Left colon (tissue), 2 donors: ENCODE measurements at regions not wholly inside any gene's neighbourhood (a gene's known extent, or its start where the extent isn't known, plus 50 kb on each side); places are given as distances from the start of the nearest gene placed in this dataset.

Source experiments
- ATAC-seq: fragments of 200-7000 bp; cut with Tn5 transposase; one replicate; pipeline ENCODE4 v1.9.1; 2020; ENCODE audit warnings: mild to moderate bottlenecking, moderate library complexity
- DNase-seq, 2 donors: peaks; one replicate each; pipeline ENCODE4 v3.0.0-alpha.2; 2020
- intact Hi-C, 2 donors: fragments of 100-400 bp; cut with DNase I in 1 of 2; cut with micrococcal nuclease in 1 of 2; formaldehyde crosslinking; loops; one replicate each; pipeline versions ENCODE4 v1.11.2 to v1.14.0; 2022; cut with DNase I, micrococcal nuclease
- donor health status: DM: no; HTN: no; CAD: no.
- donor health status: DM: yes; HTN: yes; CAD: no.

GRCh38 chr3:34202975-34203374, 404.5 kb downstream of the PDCD6IP start:
- ATAC-seq, result peak; percentile 18
- no peak for DNase-seq
- intact Hi-C loops, result no loop called here

- no peak for DNase-seq
- intact Hi-C loops, result no loop called here
- no peak for ATAC-seq
Observed at GRCh38 chr3:34203386-34203785, 405.0 kb downstream of the PDCD6IP start.

DNA sequence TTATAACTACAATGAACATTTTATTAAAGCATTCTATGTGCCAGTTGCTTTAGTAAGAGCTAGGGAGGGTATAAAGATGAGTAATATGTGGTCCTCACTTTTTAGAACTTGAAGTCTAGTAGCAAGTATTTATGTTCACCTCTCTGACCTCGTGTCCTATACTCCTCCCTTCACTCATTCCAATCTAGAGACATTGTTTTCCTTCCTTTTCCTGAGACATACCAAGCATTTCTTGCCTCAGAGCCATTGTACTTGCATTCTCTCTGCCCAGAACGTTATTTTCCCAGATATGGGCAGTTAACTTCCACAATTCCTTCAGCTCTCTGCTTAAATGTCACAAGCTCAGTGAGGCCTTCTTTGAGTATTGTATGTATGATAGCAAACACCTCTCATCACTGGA, 408.6 kb downstream of the PDCD6IP start:
- DNase-seq (no peak), ATAC-seq (no peak)
- intact Hi-C loops, result no loop called here

- DNase-seq (no peak), ATAC-seq (no peak)
- intact Hi-C loops, result no loop called here
Observed at GRCh38 chr3:34207806-34208205, 409.4 kb downstream of the PDCD6IP start.

- peak; percentile 49 for ATAC-seq
- DNase-seq, result no peak
- intact Hi-C loops, result no loop called here
Observed at GRCh38 chr3:34212175-34212574, 413.7 kb downstream of the PDCD6IP start.

GRCh38 chr3:34212656-34213055, 414.2 kb downstream of the PDCD6IP start:
- intact Hi-C loops, result no loop called here
- ATAC-seq (no peak), DNase-seq (no peak)

DNA sequence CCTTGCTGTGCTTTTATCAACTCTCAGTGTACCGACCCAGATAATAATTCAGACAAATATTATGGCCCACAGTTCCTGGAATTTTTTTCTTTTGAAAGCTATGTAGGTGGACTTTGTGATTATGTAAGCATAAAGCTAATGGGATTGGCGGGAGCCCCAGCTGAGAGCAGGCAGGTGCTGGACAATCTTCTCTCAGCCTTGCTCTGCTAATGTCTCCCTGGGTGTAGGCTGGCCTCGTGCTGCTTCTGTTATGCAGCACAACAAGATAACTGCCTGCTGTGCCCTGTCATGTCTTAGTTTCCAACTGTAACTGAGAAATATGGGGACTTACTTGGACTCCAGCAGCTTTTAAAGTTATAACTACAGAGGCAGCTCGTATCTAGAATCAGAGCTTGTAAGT, 415.0 kb downstream of the PDCD6IP start:
- intact Hi-C loops, result no loop called here
- no peak for DNase-seq

DNA sequence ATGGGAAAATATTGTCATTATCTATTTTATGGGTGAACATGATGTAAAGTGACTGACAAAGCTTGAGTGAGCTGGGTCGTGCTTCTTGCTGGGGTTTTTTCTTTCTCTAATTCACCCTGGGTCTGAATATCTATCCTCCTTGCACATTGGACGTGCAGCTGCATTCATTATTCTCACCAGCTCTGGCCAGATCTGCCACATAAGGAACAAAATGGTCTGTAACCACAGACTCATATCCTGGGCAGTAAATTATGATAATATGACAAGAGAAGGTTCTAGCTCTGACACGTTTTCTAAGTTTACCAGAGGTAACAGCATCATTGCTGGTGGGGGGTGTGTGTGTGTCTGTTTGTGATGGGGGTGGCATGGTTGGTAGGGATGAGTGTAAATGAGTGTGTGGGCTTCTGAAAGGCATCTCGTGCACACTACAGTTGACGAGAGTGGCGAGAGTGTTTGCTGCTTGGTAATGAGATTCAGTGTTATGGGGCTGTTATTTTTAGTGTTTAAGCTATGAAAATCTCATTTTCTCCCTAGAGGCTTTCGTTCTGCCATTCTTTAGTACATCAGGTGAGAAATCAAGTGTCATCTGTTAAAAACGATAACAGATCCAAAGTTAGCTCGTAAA, 418.4 kb downstream of the PDCD6IP start:
- ATAC-seq (no peak), DNase-seq (no peak)
- intact Hi-C loops, result no loop called here

More for the DNA sequence above, 415.0 kb downstream of the PDCD6IP start:
- ATAC-seq, result peak; percentile 34

DNA sequence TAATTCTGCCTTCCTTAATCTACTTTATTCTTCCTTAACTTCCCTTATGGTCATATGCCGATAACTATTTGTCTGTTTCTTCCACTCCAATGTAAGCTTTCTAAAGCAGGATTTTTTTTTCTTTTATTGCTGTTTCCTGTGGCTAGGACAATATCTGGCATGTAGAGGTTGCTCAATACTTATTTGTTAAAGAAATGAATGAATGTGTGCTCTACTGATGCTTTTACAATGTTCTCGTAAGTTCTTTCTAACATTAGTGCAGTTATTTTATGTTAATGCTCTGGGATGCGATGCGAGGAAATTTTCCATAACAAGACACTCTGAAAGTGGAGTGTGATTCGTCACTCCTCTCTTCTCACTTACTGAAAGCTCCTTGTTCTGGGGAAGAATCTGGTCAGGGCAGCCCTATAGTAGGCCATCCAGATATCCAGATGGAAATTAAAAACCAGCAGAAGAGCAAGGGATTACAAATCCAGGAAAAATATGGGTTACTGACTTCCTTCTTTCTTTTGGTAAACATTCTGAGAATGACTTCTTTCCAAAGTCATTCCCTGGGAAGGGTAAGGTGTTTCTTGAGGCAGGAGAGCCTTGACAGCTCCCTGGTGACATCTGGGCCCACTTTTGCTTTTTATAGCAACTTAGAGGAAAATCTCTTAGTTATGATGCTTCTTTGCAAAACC, 420.4 kb downstream of the PDCD6IP start:
- DNase-seq (no peak), ATAC-seq (no peak)
- intact Hi-C loops, result no loop called here

DNA sequence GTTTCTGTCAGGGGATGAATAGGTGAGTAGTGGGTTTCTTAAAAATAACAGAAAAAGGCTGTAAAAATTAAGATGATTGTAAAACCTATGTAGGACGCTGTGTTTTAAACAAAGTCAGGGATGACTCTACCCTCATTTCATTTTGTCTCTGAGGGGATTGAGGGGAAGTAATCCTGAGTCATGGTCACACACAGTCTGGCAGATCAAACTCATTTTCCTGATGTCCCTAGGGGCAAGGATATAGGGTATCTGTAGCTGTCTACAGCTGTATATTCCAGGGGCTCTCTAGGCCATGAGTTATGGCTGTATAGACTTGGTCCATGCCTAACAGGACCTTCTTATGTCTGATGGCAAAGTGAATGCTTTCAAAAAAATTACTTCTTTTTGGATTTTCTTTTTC, 421.1 kb downstream of the PDCD6IP start:
- no peak for DNase-seq
- intact Hi-C loops, result no loop called here
- no peak for ATAC-seq

GRCh38 chr3:34225821-34226366, 427.5 kb downstream of the PDCD6IP start:
- no peak for DNase-seq
- intact Hi-C loops, result no loop called here

DNA sequence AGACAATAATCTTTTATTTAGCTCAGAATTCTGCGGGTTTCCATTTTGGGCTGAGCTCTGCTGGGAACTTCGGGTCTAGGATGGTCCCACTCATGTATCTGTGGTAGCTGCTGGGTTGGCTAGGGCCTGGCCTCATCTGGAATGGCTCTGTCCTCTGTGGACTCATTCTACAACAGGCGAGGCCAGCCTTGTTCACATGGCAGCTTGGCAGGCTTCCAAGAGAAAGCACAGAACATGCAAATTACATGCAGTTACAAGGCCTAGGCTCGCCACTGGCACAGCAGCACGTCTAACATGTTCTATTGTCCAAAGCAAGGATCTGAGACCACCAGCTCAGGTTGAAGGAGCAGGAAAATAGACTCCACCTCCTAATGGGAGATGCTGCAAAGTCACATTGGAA, 431.4 kb downstream of the PDCD6IP start:
- ATAC-seq (peak; percentile 61), DNase-seq (peak in 1 of 2 donors; percentile 44)
- intact Hi-C loops, result no loop called here

More at GRCh38 chr3:34225821-34226366, 427.5 kb downstream of the PDCD6IP start:
- ATAC-seq, result no peak

DNA sequence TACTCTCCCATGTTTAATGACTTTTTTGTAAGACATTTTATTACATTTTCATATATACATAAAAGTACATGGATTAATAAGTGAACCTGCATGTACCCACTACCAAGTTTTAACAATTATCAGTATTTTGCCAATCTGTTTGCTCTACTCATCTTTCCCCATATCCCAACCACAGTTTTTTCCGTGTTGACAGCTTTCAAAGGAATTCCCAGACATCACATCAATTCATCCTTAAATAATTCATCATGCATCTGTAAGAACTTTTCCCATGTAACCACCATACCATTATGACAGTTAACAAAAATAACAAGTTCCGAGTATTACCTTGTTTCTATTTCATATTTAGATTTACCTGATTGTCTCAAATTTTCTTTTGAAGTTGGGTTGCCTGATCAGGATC, 436.7 kb downstream of the PDCD6IP start:
- intact Hi-C loops, result no loop called here
- no peak for DNase-seq
- no peak for ATAC-seq

DNA sequence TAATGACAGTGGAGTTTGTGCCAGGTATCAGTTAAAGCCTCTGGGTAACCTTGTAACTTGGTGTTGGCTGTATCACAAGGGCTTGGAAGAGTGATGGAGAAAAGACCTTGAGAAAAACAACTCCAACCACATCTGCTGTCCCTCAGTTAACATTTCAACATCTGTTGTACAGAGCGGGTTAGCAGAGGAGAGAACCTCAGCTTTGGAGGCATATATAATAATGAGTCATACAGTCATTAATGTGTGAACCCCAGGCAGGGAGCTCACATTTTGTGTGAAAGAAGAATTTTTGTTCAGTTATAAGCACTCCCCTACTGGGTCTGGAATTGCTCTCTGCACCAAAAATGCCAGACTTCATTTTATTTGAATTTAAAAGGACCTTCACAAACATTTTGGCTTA, 439.5 kb downstream of the PDCD6IP start:
- ATAC-seq, result no peak
- no peak for DNase-seq
- intact Hi-C loops, result no loop called here

DNA sequence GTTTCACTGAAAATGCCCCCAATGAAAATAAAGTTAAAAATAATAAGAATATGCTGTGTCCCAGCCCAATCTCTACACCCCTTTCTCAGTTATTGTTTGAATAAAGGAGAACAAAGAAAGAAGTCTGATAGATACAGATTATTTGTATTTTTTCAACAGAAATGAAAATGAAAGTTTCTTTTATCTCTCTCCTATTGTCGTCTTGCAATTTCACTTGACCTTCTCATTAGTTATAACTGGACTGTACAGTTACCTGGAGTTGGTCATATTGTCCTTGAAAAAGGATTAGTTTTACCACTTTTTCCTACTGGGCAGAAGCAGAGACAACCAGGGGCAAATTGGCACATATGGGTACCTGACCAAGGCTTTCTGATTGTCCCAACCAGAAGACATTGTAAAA, 440.0 kb downstream of the PDCD6IP start:
- no peak for ATAC-seq
- intact Hi-C loops, result no loop called here
- DNase-seq, result no peak

- ATAC-seq (peak; percentile 92), DNase-seq (no peak)
- intact Hi-C loops, result no loop called here
Observed at GRCh38 chr3:34239287-34239686, 440.9 kb downstream of the PDCD6IP start.

- intact Hi-C loops, result no loop called here
- DNase-seq, result no peak
Observed at GRCh38 chr3:34239875-34240274, 441.4 kb downstream of the PDCD6IP start.

GRCh38 chr3:34247401-34247800, 449.0 kb downstream of the PDCD6IP start:
- no peak for DNase-seq
- intact Hi-C loops, result no loop called here
- ATAC-seq, result no peak

More at GRCh38 chr3:34239875-34240274, 441.4 kb downstream of the PDCD6IP start:
- ATAC-seq, result peak; percentile 94

- ATAC-seq (no peak), DNase-seq (no peak)
- intact Hi-C loops, result no loop called here
Observed at GRCh38 chr3:34248352-34248751, 449.9 kb downstream of the PDCD6IP start.

- intact Hi-C loops, result no loop called here
- no peak for DNase-seq
- no peak for ATAC-seq
Observed at GRCh38 chr3:34254285-34254684, 455.9 kb downstream of the PDCD6IP start.

GRCh38 chr3:34256021-34256420, 457.6 kb downstream of the PDCD6IP start:
- ATAC-seq, result peak; percentile 76
- intact Hi-C loops, result no loop called here
- no peak for DNase-seq
